ENCODE measurements at regions not wholly inside any gene's neighbourhood (a gene's known extent, or its start where the extent isn't known, plus 50 kb on each side); places are given as distances from the start of the nearest gene placed in this dataset.
A peak's percentile ranks its signal among the peaks of the same experiment; 100 is the strongest.

- peak; percentile 75 for TF ChIP-seq NFIC (IDR thresholded peaks at IDR 0.05; ENCODE audit: low read length)
- TF ChIP-seq ZNF646 (CRISPR knock-in tag; IDR thresholded peaks at IDR 0.05) = 0 out of 2 replicates have a peak, but pooled peaks have one; percentile 30
- TF ChIP-seq PAXIP1 (CRISPR knock-in tag; conservative IDR thresholded peaks at IDR 0.05) = peak; percentile 40
- no peak for TF ChIP-seq KAT2B (IDR thresholded peaks at IDR 0.05; ENCODE audit: borderline replicate concordance, low read depth, low read length)
- peak; percentile 58; the same call in 1 of the 2 replicates for TF ChIP-seq FOXO1 (CRISPR knock-in tag; IDR thresholded peaks at IDR 0.05)
- no peak for TF ChIP-seq MIER2 (CRISPR knock-in tag; IDR thresholded peaks at IDR 0.05)
- no peak for TF ChIP-seq ZFYVE20 (CRISPR knock-in tag; IDR thresholded peaks at IDR 0.05; ENCODE audit: borderline replicate concordance, low read depth)
- TF ChIP-seq HMG20B (CRISPR knock-in tag; conservative IDR thresholded peaks at IDR 0.05) = 0 out of 2 replicates have a peak, but pooled peaks have one; percentile 32
- peak; percentile 38; the same call in 1 of the 2 replicates for TF ChIP-seq ZGPAT (CRISPR knock-in tag; IDR thresholded peaks at IDR 0.05)
- TF ChIP-seq GPBP1L1 (CRISPR knock-in tag; IDR thresholded peaks at IDR 0.05) = no peak
- no peak; the same call in 1 of the 2 replicates for TF ChIP-seq FOXJ3 (CRISPR knock-in tag; IDR thresholded peaks at IDR 0.05; ENCODE audit: borderline replicate concordance)
- no peak for TF ChIP-seq TFDP2 (CRISPR knock-in tag; IDR thresholded peaks at IDR 0.05)
- TF ChIP-seq ZNF230 (CRISPR knock-in tag; IDR thresholded peaks at IDR 0.05) = no peak
- peak; percentile 52; the same call in 1 of the 2 replicates for TF ChIP-seq ZNF317 (CRISPR knock-in tag; IDR thresholded peaks at IDR 0.05)
Observed at GRCh38 chr12:46934374-46935111, 108.7 kb upstream of the SLC38A4 start (continued).

All from HepG2 (cell line).